Aorta (tissue), 5 donors: ENCODE measurements at regions not wholly inside any gene's neighbourhood (a gene's known extent, or its start where the extent isn't known, plus 50 kb on each side); places are given as distances from the start of the nearest gene placed in this dataset.

Source experiments
- ATAC-seq: fragments of 200-7000 bp; cut with Tn5 transposase; one replicate; pipeline ENCODE4 v1.9.1; 2022; ENCODE audit warnings: moderate library complexity; ENCODE audit not compliant: low FRiP score
- DNase-seq, 2 donors: peaks; one replicate each; pipeline ENCODE4 v3.0.0-alpha.2; 2020
- H3K27ac ChIP-seq, 2 donors: one replicate each; pipeline ENCODE4 v1.5.1; 2013; ENCODE audit warnings: low read length in 2 of 2, mild to moderate bottlenecking in 2 of 2, moderate library complexity in 2 of 2, control low read depth in 1 of 2, inconsistent platforms in 1 of 2, low read depth in 1 of 2
- H3K27me3 ChIP-seq, 2 donors: one replicate each; pipeline ENCODE4 v1.6.1; 2013; ENCODE audit warnings: control low read depth in 1 of 2, low read length in 1 of 2, mild to moderate bottlenecking in 1 of 2, moderate library complexity in 1 of 2; ENCODE audit not compliant: insufficient read depth in 2 of 2, control insufficient read depth in 1 of 2
- H3K36me3 ChIP-seq, 2 donors: one replicate each; pipeline ENCODE4 v1.6.1; 2013; ENCODE audit warnings: control low read depth in 1 of 2, low read length in 1 of 2, mild to moderate bottlenecking in 1 of 2; ENCODE audit not compliant: insufficient read depth in 2 of 2, control insufficient read depth in 1 of 2
- H3K4me1 ChIP-seq, 2 donors: one replicate each; pipeline ENCODE4 v1.6.1; 2013; ENCODE audit warnings: low read length in 2 of 2, control low read depth in 1 of 2, mild to moderate bottlenecking in 1 of 2, moderate library complexity in 1 of 2; ENCODE audit not compliant: insufficient read depth in 2 of 2, control insufficient read depth in 1 of 2
- H3K4me3 ChIP-seq, 2 donors: one replicate each; pipeline ENCODE4 v1.5.1; 2013; ENCODE audit warnings: low read length in 2 of 2, control low read depth in 1 of 2, mild to moderate bottlenecking in 1 of 2
- H3K9me3 ChIP-seq: one replicate; pipeline ENCODE4 v1.6.1; 2013; ENCODE audit warnings: mild to moderate bottlenecking, low read length; ENCODE audit not compliant: control insufficient read depth
- WGBS, 2 donors: extraction: QIAGEN DNeasy Blood & Tissue Kit; methylation state at CpG; one replicate each; pipeline ENCODE4 v1.1.7; 2013; 5-methylcytosine and 5-hydroxymethylcytosine counted together
- intact Hi-C, 2 donors: fragments of 100-400 bp; cut with DNase I; formaldehyde crosslinking; loops; one replicate each; pipeline versions ENCODE4 v1.14.2 to v1.15.0; 2022
- donor health status: healthy with polysubstance abuse.
- donor health status: Bipolar disorder and iron deficiency.
- donor health status: DM: no; HTN: no; CAD: no.
- donor health status: DM: no; HTN: no; CAD: no.
- donor health status: DM: yes; HTN: yes; CAD: no.

- no peak for ATAC-seq
- Histone ChIP-seq H3K27ac (no peak overlapping the region), H3K4me3 (no peak overlapping the region), H3K27me3 (no peaks in the 10 kb centered on the region), H3K4me1 (no peaks in the 10 kb centered on the region), H3K9me3 (no peaks in the 10 kb centered on the region), H3K36me3 (no peaks in the 10 kb centered on the region)
- 76 to 78% methylated on average over 4 of the region's 4 CpGs for WGBS, 2 donors
- intact Hi-C loops = no loop called here
- no peak for DNase-seq
These were observed 1195.1 kb downstream of the PCDH18 start for GRCh38 chr4:136337216-136337615.

GRCh38 chr4:136336479-136336878 is 1195.8 kb downstream of the PCDH18 start:
- Histone ChIP-seq H3K4me1 (no peaks in the 10 kb centered on the region), H3K9me3 (no peaks in the 10 kb centered on the region), H3K27me3 (no peaks in the 10 kb centered on the region), H3K4me3 (no peak overlapping the region), H3K36me3 (no peaks in the 10 kb centered on the region), H3K27ac (no peak overlapping the region)
- peak; percentile 17 for ATAC-seq
- WGBS, 2 donors = 96% methylated on average over 4 of the region's 4 CpGs
- no peak for DNase-seq
- intact Hi-C loops = no loop called here

GRCh38 chr4:136329042-136329662 is 1203.1 kb downstream of the PCDH18 start:
- ATAC-seq (no peak), DNase-seq (no peak)
- WGBS, 2 donors = 78 to 80% methylated on average over 3 of the region's 3 CpGs
- no peaks in the 10 kb centered on the region for H3K36me3 ChIP-seq
- H3K4me1 ChIP-seq = no peaks in the 10 kb centered on the region
- no peaks in the 10 kb centered on the region for H3K9me3 ChIP-seq
- H3K27me3 ChIP-seq = peaks cover 0 to 2% of the 10 kb centered on the region in 2 donors
- no peak overlapping the region for H3K4me3 ChIP-seq
- no peak overlapping the region for H3K27ac ChIP-seq
- intact Hi-C loops = no loop called here

- ATAC-seq (no peak), DNase-seq (no peak)
- H3K36me3 ChIP-seq = no peaks in the 10 kb centered on the region
- no peaks in the 10 kb centered on the region for H3K4me1 ChIP-seq
- intact Hi-C loops = no loop called here
- no peak overlapping the region for H3K27ac ChIP-seq
- peaks cover 0 to 2% of the 10 kb centered on the region in 2 donors for H3K27me3 ChIP-seq
- H3K4me3 ChIP-seq = no peak overlapping the region
- H3K9me3 ChIP-seq = no peaks in the 10 kb centered on the region
- WGBS, 2 donors = 46 to 49% methylated on average over 5 of the region's 5 CpGs
These were observed 1204.2 kb downstream of the PCDH18 start for GRCh38 chr4:136328131-136328530.

- Histone ChIP-seq H3K27ac (no peak overlapping the region), H3K36me3 (no peaks in the 10 kb centered on the region), H3K4me1 (no peaks in the 10 kb centered on the region), H3K4me3 (no peak overlapping the region), H3K27me3 (no peaks in the 10 kb centered on the region), H3K9me3 (no peaks in the 10 kb centered on the region)
- intact Hi-C loops = no loop called here
- WGBS, 2 donors = 76 to 92% methylated on average over 1 of the region's 1 CpG
- DNase-seq = no peak
- ATAC-seq = no peak
These were observed 1211.9 kb downstream of the PCDH18 start for GRCh38 chr4:136320465-136320813.

GRCh38 chr4:136319789-136320464 is 1212.4 kb downstream of the PCDH18 start:
- DNase-seq = no peak
- H3K27ac ChIP-seq = no peak overlapping the region
- no peak for ATAC-seq
- H3K36me3 ChIP-seq = no peaks in the 10 kb centered on the region
- H3K9me3 ChIP-seq = no peaks in the 10 kb centered on the region
- no peak overlapping the region for H3K4me3 ChIP-seq
- H3K4me1 ChIP-seq = no peaks in the 10 kb centered on the region
- intact Hi-C loops = no loop called here
- 96 to 97% methylated on average over 4 of the region's 4 CpGs for WGBS, 2 donors
- no peaks in the 10 kb centered on the region for H3K27me3 ChIP-seq

GRCh38 chr4:136316961-136317360 is 1215.3 kb downstream of the PCDH18 start:
- no peak for DNase-seq
- Histone ChIP-seq H3K4me3 (no peak overlapping the region), H3K27ac (no peak overlapping the region), H3K36me3 (no peaks in the 10 kb centered on the region), H3K9me3 (no peaks in the 10 kb centered on the region), H3K27me3 (no peaks in the 10 kb centered on the region), H3K4me1 (no peaks in the 10 kb centered on the region)
- WGBS, 2 donors = 88 to 92% methylated on average over 3 of the region's 3 CpGs
- intact Hi-C loops = no loop called here
- no peak for ATAC-seq

- no peaks in the 10 kb centered on the region for H3K9me3 ChIP-seq
- H3K4me3 ChIP-seq = no peak overlapping the region
- H3K4me1 ChIP-seq = no peaks in the 10 kb centered on the region
- H3K27me3 ChIP-seq = no peaks in the 10 kb centered on the region
- DNase-seq (no peak), ATAC-seq (no peak)
- H3K27ac ChIP-seq = no peak overlapping the region
- intact Hi-C loops = no loop called here
- 46 to 53% methylated on average over 2 of the region's 2 CpGs for WGBS, 2 donors
- H3K36me3 ChIP-seq = no peaks in the 10 kb centered on the region
These were observed 1217.6 kb downstream of the PCDH18 start for GRCh38 chr4:136314686-136315085.

- 65 to 69% methylated on average over 2 of the region's 2 CpGs for WGBS, 2 donors
- Histone ChIP-seq H3K4me3 (no peak overlapping the region), H3K36me3 (no peaks in the 10 kb centered on the region), H3K27me3 (no peaks in the 10 kb centered on the region), H3K9me3 (no peaks in the 10 kb centered on the region), H3K4me1 (no peaks in the 10 kb centered on the region), H3K27ac (no peak overlapping the region)
- intact Hi-C loops = no loop called here
- DNase-seq = no peak
- no peak for ATAC-seq
These were observed 1220.5 kb downstream of the PCDH18 start for GRCh38 chr4:136311774-136312173.
